ENCODE measurements at regions not wholly inside any gene's neighbourhood (a gene's known extent, or its start where the extent isn't known, plus 50 kb on each side); places are given as distances from the start of the nearest gene placed in this dataset.

DNA sequence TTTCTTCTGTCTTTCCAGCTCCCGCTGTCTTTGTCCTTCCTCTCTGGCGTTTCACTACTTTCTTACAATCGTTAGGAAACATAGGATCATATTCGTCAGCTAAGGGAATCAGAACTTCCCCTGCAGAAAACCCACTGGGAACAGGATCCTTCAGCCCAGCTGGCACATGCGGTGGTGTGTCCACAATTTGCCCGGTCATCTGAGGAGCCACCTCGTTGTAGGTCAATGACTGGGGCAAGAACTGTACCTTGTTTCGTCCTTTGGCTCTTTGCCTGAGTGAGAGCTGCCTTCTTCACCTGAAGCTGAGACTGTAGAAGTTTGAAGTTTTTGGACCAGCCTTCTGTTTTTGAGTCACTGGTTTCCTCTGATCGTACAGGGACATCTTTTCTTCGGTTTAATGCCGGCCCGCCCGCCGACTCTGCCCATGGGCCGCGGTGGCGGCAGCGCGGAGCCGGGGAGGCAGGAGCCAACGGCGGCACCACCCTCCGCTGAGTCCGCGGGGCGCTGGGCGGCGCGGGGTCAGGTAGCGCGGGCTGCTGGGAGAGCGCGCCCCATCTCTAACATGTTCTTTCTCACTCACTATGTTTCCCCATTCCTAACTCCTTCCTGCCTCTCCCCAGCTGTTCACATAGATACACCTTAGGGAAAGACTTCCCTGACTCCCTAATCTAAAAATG lies 214.1 kb upstream of the NANOGP8 start:
- H3K27ac ChIP-seq = no peak overlapping the region
- H3K9me3 ChIP-seq = no peaks in the 10 kb centered on the region
- no peaks in the 10 kb centered on the region for H3K36me3 ChIP-seq
- DNase-seq = no peak
- no peaks in the 10 kb centered on the region for H3K4me1 ChIP-seq
- no peak for TF ChIP-seq POLR2A (IDR thresholded peaks at IDR 0.05)
- TF ChIP-seq, protein P1, sequence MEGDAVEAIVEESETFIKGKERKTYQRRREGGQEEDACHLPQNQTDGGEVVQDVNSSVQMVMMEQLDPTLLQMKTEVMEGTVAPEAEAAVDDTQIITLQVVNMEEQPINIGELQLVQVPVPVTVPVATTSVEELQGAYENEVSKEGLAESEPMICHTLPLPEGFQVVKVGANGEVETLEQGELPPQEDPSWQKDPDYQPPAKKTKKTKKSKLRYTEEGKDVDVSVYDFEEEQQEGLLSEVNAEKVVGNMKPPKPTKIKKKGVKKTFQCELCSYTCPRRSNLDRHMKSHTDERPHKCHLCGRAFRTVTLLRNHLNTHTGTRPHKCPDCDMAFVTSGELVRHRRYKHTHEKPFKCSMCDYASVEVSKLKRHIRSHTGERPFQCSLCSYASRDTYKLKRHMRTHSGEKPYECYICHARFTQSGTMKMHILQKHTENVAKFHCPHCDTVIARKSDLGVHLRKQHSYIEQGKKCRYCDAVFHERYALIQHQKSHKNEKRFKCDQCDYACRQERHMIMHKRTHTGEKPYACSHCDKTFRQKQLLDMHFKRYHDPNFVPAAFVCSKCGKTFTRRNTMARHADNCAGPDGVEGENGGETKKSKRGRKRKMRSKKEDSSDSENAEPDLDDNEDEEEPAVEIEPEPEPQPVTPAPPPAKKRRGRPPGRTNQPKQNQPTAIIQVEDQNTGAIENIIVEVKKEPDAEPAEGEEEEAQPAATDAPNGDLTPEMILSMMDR (IDR thresholded peaks at IDR 0.05) = no peak
- H3K4me3 ChIP-seq = no peak overlapping the region
- no peaks in the 10 kb centered on the region for H3K27me3 ChIP-seq
- intact Hi-C loops (cut with DNase I; ENCODE audit: low total_unique reads) = no loop called here

DNA sequence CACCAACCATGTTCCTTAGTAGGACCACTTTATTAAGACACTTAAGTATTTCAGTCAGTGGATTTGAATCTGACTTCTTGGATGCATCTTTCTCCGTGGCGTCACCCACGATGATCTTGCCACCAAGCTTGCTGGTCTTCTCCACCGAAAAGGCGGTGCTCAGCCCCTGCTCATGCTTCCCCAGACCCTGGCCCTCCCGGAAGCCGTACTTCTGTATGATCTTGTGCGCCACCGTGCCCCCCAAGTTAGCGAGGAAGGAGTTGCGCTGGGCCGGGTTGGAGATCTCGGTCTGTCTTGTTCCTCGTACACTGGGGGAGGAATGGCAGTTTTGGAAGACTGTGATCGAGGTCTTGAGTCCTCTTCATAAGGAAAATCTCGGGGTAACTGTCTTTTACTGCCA lies 213.4 kb upstream of the NANOGP8 start:
- Histone ChIP-seq H3K4me1 (no peaks in the 10 kb centered on the region), H3K4me3 (no peak overlapping the region), H3K9me3 (no peaks in the 10 kb centered on the region), H3K27me3 (no peaks in the 10 kb centered on the region), H3K27ac (no peak overlapping the region), H3K36me3 (no peaks in the 10 kb centered on the region)
- no peak for DNase-seq
- TF ChIP-seq, protein P1 (IDR thresholded peaks at IDR 0.05) = no peak
- TF ChIP-seq POLR2A (IDR thresholded peaks at IDR 0.05) = no peak
- intact Hi-C loops (cut with DNase I; ENCODE audit: low total_unique reads) = no loop called here

DNA sequence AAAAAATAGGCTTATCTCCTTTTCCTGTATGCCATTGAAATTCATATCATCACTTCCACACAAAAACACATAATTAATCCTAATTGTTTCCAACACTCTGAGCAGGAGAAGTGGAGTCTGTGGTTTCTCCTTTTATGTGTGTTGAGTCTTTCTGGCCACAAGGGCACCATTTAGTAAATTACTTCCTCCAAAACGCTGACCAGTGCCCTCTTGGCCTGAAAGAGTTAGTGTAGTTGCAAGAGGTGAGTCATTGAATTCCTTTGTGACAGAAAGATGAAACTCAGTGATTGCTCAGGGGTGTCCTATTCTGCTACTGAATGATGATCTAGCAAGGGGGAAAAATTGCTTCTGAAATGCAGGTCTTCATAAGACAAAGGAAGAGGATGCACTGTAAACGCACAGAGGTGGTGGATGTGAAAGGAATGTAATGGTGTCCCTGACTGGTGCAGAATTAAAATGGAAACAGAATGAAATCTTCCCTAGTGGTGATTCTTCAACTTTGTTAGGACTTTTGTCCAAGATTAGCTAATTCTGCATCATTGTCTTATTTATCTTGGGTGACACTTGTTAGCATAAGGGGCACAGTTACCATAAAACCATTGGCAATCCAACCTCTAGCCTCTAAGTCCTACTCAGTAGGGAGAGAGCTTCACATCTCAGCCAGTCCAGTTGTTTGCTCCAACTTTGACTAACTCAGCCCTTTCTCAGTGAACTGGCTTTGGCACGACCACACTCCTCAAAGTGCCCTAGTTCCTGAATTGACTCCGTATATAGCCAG lies 208.4 kb upstream of the NANOGP8 start:
- Histone ChIP-seq H3K9me3 (no peaks in the 10 kb centered on the region), H3K27me3 (no peaks in the 10 kb centered on the region), H3K36me3 (no peaks in the 10 kb centered on the region), H3K27ac (no peak overlapping the region), H3K4me1 (no peaks in the 10 kb centered on the region), H3K4me3 (no peak overlapping the region)
- DNase-seq = no peak
- TF ChIP-seq, protein P1 (IDR thresholded peaks at IDR 0.05) = no peak
- TF ChIP-seq POLR2A (IDR thresholded peaks at IDR 0.05) = no peak
- intact Hi-C loops (cut with DNase I; ENCODE audit: low total_unique reads) = no loop called here

DNA sequence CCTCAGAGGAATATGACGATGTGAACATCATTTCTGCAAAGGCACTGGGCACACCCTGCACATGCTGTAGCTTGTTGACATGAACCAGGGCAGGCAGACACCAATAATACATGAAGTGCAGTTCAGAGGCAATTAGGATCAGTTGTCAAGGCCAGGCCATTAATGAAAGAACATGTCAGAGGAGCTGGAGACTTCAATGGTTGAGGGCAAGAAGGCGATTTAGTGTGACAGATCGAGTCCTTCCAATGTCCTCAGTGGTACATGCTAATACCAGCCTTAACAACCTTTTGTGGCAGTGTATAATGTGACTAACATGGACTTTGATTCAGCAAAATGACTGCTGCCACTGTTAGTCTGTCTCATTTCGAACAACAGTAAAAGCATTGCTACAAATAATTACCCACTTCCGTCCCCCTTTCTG lies 205.2 kb upstream of the NANOGP8 start:
- no peaks in the 10 kb centered on the region for H3K36me3 ChIP-seq
- intact Hi-C loops (cut with DNase I; ENCODE audit: low total_unique reads) = no loop called here
- DNase-seq = no peak
- H3K27me3 ChIP-seq = no peaks in the 10 kb centered on the region
- H3K9me3 ChIP-seq = no peaks in the 10 kb centered on the region
- no peaks in the 10 kb centered on the region for H3K4me1 ChIP-seq
- no peak overlapping the region for H3K4me3 ChIP-seq
- no peak overlapping the region for H3K27ac ChIP-seq
- no peak for TF ChIP-seq POLR2A (IDR thresholded peaks at IDR 0.05)
- TF ChIP-seq, protein P1 (IDR thresholded peaks at IDR 0.05) = no peak

DNA sequence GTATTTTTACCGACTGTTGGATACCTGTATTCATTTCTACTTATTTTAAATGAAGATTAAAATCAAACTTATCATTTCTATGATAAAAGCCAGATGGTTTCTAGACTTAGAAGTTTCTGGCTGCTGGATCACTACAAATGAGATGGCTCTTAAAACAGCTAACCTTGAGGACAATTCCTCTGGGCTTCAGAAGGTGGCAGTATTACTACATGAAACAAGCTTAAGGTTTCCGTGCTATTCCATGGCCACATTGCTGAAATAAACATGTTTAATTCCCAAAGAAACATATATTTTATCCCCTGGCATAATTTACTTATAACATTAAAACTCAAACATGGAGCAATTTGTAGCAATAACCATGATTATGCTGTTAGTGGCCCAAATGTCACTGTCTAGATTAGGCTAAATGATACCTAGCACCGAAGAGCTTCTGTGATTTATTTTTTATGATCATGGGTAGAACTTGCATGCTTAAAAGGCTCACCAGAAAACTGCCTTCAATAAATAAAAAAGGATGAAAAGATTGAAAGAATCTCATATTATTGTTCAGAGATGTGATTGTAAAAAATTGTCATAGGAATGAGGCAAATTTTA lies 204.0 kb upstream of the NANOGP8 start:
- no peaks in the 10 kb centered on the region for H3K4me1 ChIP-seq
- DNase-seq = peak in 1 of 2 donors; percentile 28
- H3K27ac ChIP-seq = no peak overlapping the region
- no peak overlapping the region for H3K4me3 ChIP-seq
- TF ChIP-seq POLR2A (IDR thresholded peaks at IDR 0.05) = no peak
- TF ChIP-seq, protein P1 (IDR thresholded peaks at IDR 0.05) = peak; percentile 75 to 79 (median 77)
- intact Hi-C loops (cut with DNase I; ENCODE audit: low total_unique reads) = no loop called here
- H3K9me3 ChIP-seq = no peaks in the 10 kb centered on the region
- H3K36me3 ChIP-seq = no peaks in the 10 kb centered on the region
- H3K27me3 ChIP-seq = no peaks in the 10 kb centered on the region
